GM12878 (cell line): ENCODE measurements at regions not wholly inside any gene's neighbourhood (a gene's known extent, or its start where the extent isn't known, plus 50 kb on each side); places are given as distances from the start of the nearest gene placed in this dataset.

ENCODE experiments used
- ATAC-seq: fragments of 200-7000 bp; cut with Tn5 transposase; 3 replicates; pipeline ENCODE4 v1.9.1; 2020; ENCODE audit warnings: mild to moderate bottlenecking, moderate library complexity
- BruUV-seq: library from RNA; stranded (reverse); fragments of 400-500 nt; replicated peaks from 2 replicates; lab custom pipeline; 2021; lab: Mats Ljungman, UMichigan
- CTCF ChIA-PET: fragments of 300-600 bp; sonication (Branson Sonifier 250); formaldehyde crosslinking; extraction: SDS; loops from one replicate; lab custom pipeline; 2021; ENCODE audit warnings: inconsistent platforms; lab: Yijun Ruan, JAX
- POLR2A ChIA-PET: fragments of 350-600 bp; formaldehyde crosslinking; extraction: SDS; loops from one replicate; lab custom pipeline; 2021; ENCODE audit warnings: inconsistent platforms; lab: Charles Lee
- RAD21 ChIA-PET: fragments of 300-600 bp; sonication (Branson Sonifier 250); formaldehyde crosslinking; loops from one replicate; lab custom pipeline; 2023; ENCODE audit warnings: antibody characterized with exemption; ENCODE audit not compliant: unreplicated experiment; lab: Charles Lee
- SMC1A ChIA-PET: fragments of 300-600 bp; sonication (Branson Sonifier 250); formaldehyde crosslinking; loops from one replicate; lab custom pipeline; 2023; ENCODE audit not compliant: unreplicated experiment, uncharacterized antibody; lab: Charles Lee
- DNase-seq: peaks from one replicate; pipeline ENCODE4 v3.0.0-alpha.2; 2011; ENCODE audit warnings: low read depth, low spot score
- FAIRE-seq: peaks from 3 replicates; lab custom pipeline; 2011; peaks lifted over from hg19 to GRCh38; lab: Jason Lieb, UNC
- H2AFZ ChIP-seq: 2 replicates; pipeline ENCODE4 v1.6.0; 2011; ENCODE audit warnings: low read depth, low read length, control low read depth; ENCODE audit not compliant: control insufficient read depth
- H3K27ac ChIP-seq: 2 replicates; pipeline ENCODE4 v1.5.1; 2011; ENCODE audit warnings: control low read depth; ENCODE audit not compliant: control insufficient read depth, insufficient read depth
- H3K27me3 ChIP-seq, 2 experiments: replicated peaks in 1 of 2; 2 replicates each; pipeline versions ENCODE4 v1.6.0 to v1.6.1; 2011; ENCODE audit warnings: low read length in 1 of 2; ENCODE audit not compliant: control insufficient read depth in 2 of 2, insufficient read depth in 2 of 2
- H3K36me3 ChIP-seq, 2 experiments: 2 replicates each; pipeline ENCODE4 v1.5.1; 2011; ENCODE audit warnings: low read length in 1 of 2; ENCODE audit not compliant: control insufficient read depth in 2 of 2, insufficient read depth in 2 of 2
- H3K4me1 ChIP-seq: 2 replicates; pipeline ENCODE4 v1.6.1; 2011; ENCODE audit warnings: mild to moderate bottlenecking, low read length, moderate library complexity, mixed read lengths; ENCODE audit not compliant: control insufficient read depth, insufficient read depth
- H3K4me2 ChIP-seq: 2 replicates; pipeline ENCODE4 v1.6.0; 2011; ENCODE audit warnings: control low read depth; ENCODE audit not compliant: control insufficient read depth, insufficient read depth
- H3K4me3 ChIP-seq: fragments of 200-600 bp; sonication (generic); 2 replicates; pipeline ENCODE4 v1.5.1; 2016
- H3K79me2 ChIP-seq: 2 replicates; pipeline ENCODE4 v1.6.0; 2011; ENCODE audit warnings: low read length; ENCODE audit not compliant: control insufficient read depth, insufficient read depth
- H3K9ac ChIP-seq: 2 replicates; pipeline ENCODE4 v1.8.0; 2011; ENCODE audit warnings: low read length, control low read depth, mixed read lengths; ENCODE audit not compliant: control insufficient read depth, insufficient read depth
- H3K9me3 ChIP-seq: replicated peaks from 3 replicates; pipeline ENCODE4 v1.5.1; 2011; ENCODE audit warnings: mild to moderate bottlenecking, low read length; ENCODE audit not compliant: control insufficient read depth, insufficient read depth
- H4K20me1 ChIP-seq: 2 replicates; pipeline ENCODE4 v1.6.0; 2011; ENCODE audit not compliant: control insufficient read depth, insufficient read depth
- CEBPB ChIP-seq, 2 experiments: fragments of 150-350 bp in 1 of 2; IDR thresholded peaks; 2 replicates each; pipeline ENCODE4 v1.6.1; 2012 to 2014; ENCODE audit warnings: low read depth in 2 of 2, low read length in 2 of 2, borderline replicate concordance in 1 of 2, inconsistent platforms in 1 of 2
- CREB1 ChIP-seq: IDR thresholded peaks from 2 replicates; pipeline ENCODE4 v1.6.1; 2012; ENCODE audit warnings: low read depth, mild to moderate bottlenecking, inconsistent platforms
- DPF2 ChIP-seq: fragments of 450-650 bp; IDR thresholded peaks from 2 replicates; pipeline ENCODE4 v1.6.1; 2017; ENCODE audit warnings: mild to moderate bottlenecking
- EED ChIP-seq: sonication (generic); IDR thresholded peaks from 2 replicates; pipeline ENCODE4 v1.6.1; 2016; ENCODE audit warnings: antibody characterized with exemption, low read depth
- FOS ChIP-seq: IDR thresholded peaks from 3 replicates; pipeline ENCODE4 v1.6.1; 2011; ENCODE audit warnings: borderline replicate concordance; ENCODE audit not compliant: insufficient read length; ENCODE audit errors: extremely low read depth
- HDGF ChIP-seq: fragments of 450-650 bp; IDR thresholded peaks from 2 replicates; pipeline ENCODE4 v1.6.1; 2016; ENCODE audit warnings: antibody characterized with exemption
- KAT2A ChIP-seq: conservative IDR thresholded peaks from 2 replicates; pipeline ENCODE4 v1.6.1; 2011; ENCODE audit warnings: low read depth, low read length; ENCODE audit not compliant: control insufficient read depth
- KDM1A ChIP-seq: fragments of 200-600 bp; sonication (generic); IDR thresholded peaks from 2 replicates; pipeline ENCODE4 v1.6.1; 2016; ENCODE audit warnings: borderline replicate concordance
- NFIC ChIP-seq: IDR thresholded peaks from 2 replicates; pipeline ENCODE4 v1.6.1; 2012; ENCODE audit warnings: low read depth, mild to moderate bottlenecking, inconsistent platforms, low read length, moderate library complexity
- NFXL1 ChIP-seq: fragments of 450-650 bp; IDR thresholded peaks from 2 replicates; pipeline ENCODE4 v1.6.1; 2017; ENCODE audit warnings: antibody characterized with exemption, mild to moderate bottlenecking, borderline replicate concordance
- POLR2AphosphoS2 ChIP-seq: IDR thresholded peaks from 2 replicates; pipeline ENCODE4 v1.6.1; 2011; ENCODE audit warnings: low read depth, mild to moderate bottlenecking, low read length, improper control_type of control experiment, moderate library complexity
- POLR2AphosphoS5 ChIP-seq: IDR thresholded peaks from 2 replicates; pipeline ENCODE4 v1.6.1; 2011; ENCODE audit warnings: mild to moderate bottlenecking, low read length, inconsistent platforms
- SIN3A ChIP-seq: IDR thresholded peaks from 2 replicates; pipeline ENCODE4 v1.6.1; 2012; ENCODE audit warnings: low read depth, low read length, improper control_type of control experiment
- SPI1 ChIP-seq: IDR thresholded peaks from 2 replicates; pipeline ENCODE4 v1.6.1; 2011; ENCODE audit warnings: low read depth, mild to moderate bottlenecking, low read length, moderate library complexity, borderline replicate concordance; ENCODE audit not compliant: insufficient read depth
- ZNF622 ChIP-seq: fragments of 450-650 bp; IDR thresholded peaks from 2 replicates; pipeline ENCODE4 v1.6.1; 2017; ENCODE audit warnings: mild to moderate bottlenecking, inconsistent platforms
- WGBS: methylation state at CpG from one replicate; pipeline ENCODE4 v1.1.6; 2016; ENCODE audit warnings: low lambda C conversion rate; ENCODE audit not compliant: insufficient replicate concordance, insufficient coverage; ENCODE audit errors: missing lambda C conversion rate; 5-methylcytosine and 5-hydroxymethylcytosine counted together
- in situ Hi-C: fragments of 300-500 bp; cut with MboI; formaldehyde crosslinking; loops from 9 replicates; pipeline ENCODE4 v1.14.3; 2018; ENCODE audit warnings: mixed read lengths
- intact Hi-C: fragments of 100-400 bp; cut with micrococcal nuclease; formaldehyde crosslinking; loops from one replicate; pipeline ENCODE4 v1.14.2; 2022; ENCODE audit not compliant: unreplicated experiment
- TF ChIP-seq, protein P1 (sequence below): IDR thresholded peaks from 2 replicates; pipeline ENCODE4 v1.6.1; 2012; ENCODE audit warnings: low read depth, low read length, improper control_type of control experiment

DNA sequence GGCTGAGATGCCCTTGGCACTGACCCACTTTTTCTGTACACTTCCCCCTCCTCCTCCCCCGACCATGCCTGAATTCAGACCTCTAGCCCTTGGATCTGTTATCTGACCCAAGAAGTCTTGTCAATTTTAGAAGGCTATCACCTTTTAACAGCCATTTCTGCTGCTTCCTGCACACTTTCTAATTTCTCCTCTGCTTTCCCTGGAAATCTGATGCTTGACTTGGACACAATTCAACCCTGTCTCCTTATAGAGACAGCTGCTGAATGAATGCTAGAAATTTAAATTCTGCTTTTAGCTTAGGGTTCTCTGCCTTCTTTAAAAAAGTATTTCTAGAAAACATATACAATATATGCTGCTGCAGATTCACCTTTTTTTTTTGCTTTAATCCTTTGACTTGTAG lies 417.9 kb upstream of the KLF6 start:
- Histone ChIP-seq H3K4me2 (no peak overlapping the region), H3K4me3 (no peak overlapping the region), H3K36me3 (no peaks in the 10 kb centered on the region), H2AFZ (no peak overlapping the region), H3K4me1 (no peaks in the 10 kb centered on the region), H4K20me1 (no peaks in the 10 kb centered on the region), H3K27me3 (no peaks in the 10 kb centered on the region; a peak in 1 of 4 replicates), H3K27ac (no peak overlapping the region), H3K9ac (no peak overlapping the region), H3K9me3 (no peaks in the 10 kb centered on the region), H3K79me2 (no peaks in the 10 kb centered on the region)
- intact Hi-C loops (no loop called here), in situ Hi-C loops (no loop called here)
- no peak for ATAC-seq
- SMC1A ChIA-PET = no interaction called here
- RAD21 ChIA-PET = no interaction called here
- CTCF ChIA-PET = interaction anchor here (0.5 kb wide), 1 partner anchor 673 kb away, joined by 3 read pairs; no protein-coding TSS in a partner anchor
- POLR2A ChIA-PET = no interaction called here
- no peak for DNase-seq
- WGBS = 0% methylated on average over 1 of the region's 1 CpG
- no TSS peak for BruUV-seq
- no peak for TF ChIP-seq HDGF
- no peak for TF ChIP-seq SIN3A
- TF ChIP-seq, protein P1, sequence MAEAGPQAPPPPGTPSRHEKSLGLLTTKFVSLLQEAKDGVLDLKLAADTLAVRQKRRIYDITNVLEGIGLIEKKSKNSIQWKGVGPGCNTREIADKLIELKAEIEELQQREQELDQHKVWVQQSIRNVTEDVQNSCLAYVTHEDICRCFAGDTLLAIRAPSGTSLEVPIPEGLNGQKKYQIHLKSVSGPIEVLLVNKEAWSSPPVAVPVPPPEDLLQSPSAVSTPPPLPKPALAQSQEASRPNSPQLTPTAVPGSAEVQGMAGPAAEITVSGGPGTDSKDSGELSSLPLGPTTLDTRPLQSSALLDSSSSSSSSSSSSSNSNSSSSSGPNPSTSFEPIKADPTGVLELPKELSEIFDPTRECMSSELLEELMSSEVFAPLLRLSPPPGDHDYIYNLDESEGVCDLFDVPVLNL = no peak
- no peak for TF ChIP-seq CREB1
- no peak for TF ChIP-seq CEBPB (IDR thresholded peaks at IDR 0.05; ENCODE audit: borderline replicate concordance in 1 of 2, low read depth in 2 of 2, low read length in 2 of 2)
- TF ChIP-seq SPI1 = no peak
- TF ChIP-seq NFXL1 = no peak
- no peak for TF ChIP-seq EED
- TF ChIP-seq POLR2AphosphoS5 = no peak
- no peak for TF ChIP-seq NFIC
- TF ChIP-seq KDM1A = no peak
- no peak for TF ChIP-seq KAT2A
- TF ChIP-seq DPF2 = no peak
- TF ChIP-seq ZNF622 = no peak
- TF ChIP-seq POLR2AphosphoS2 = no peak
- no peak for TF ChIP-seq FOS
- FAIRE-seq = no peak
